Endothelial cell of umbilical vein (primary cell): ENCODE measurements at regions not wholly inside any gene's neighbourhood (a gene's known extent, or its start where the extent isn't known, plus 50 kb on each side); places are given as distances from the start of the nearest gene placed in this dataset.

Source experiments
- BruUV-seq: library from RNA; stranded (reverse); fragments of 400-500 nt; replicated peaks from 2 replicates; lab custom pipeline; 2021; lab: Mats Ljungman, UMichigan
- CTCF ChIA-PET: fragments of 300-600, 350-600 bp; sonication (Branson Sonifier 250); formaldehyde crosslinking; loops from one replicate; lab custom pipeline; 2021; ENCODE audit warnings: antibody characterized with exemption, inconsistent platforms; lab: Charles Lee
- POLR2A ChIA-PET: fragments of 300-600, 350-600 bp; sonication (Branson Sonifier 250); formaldehyde crosslinking; loops from one replicate; lab custom pipeline; 2021; ENCODE audit warnings: antibody characterized with exemption, inconsistent platforms; lab: Charles Lee
- DNase-seq: peaks from one replicate; pipeline ENCODE4 v3.0.0-alpha.2; 2011; ENCODE audit warnings: low read depth, low spot score
- FAIRE-seq: peaks from 2 replicates; lab custom pipeline; 2011; peaks lifted over from hg19 to GRCh38; lab: Jason Lieb, UNC
- H2AFZ ChIP-seq: 2 replicates; pipeline ENCODE4 v1.6.0; 2012; ENCODE audit warnings: low read depth, low read length, control low read depth, inconsistent platforms
- H3K27ac ChIP-seq: 2 replicates; pipeline ENCODE4 v1.5.1; 2011; ENCODE audit warnings: low read depth, mild to moderate bottlenecking, control low read depth, low read length, moderate library complexity; ENCODE audit not compliant: insufficient read depth
- H3K27me3 ChIP-seq, 2 experiments: 2 replicates each; pipeline versions ENCODE4 v1.6.0 to v1.6.1; 2011; ENCODE audit warnings: low read length in 2 of 2, mixed read lengths in 1 of 2; ENCODE audit not compliant: control insufficient read depth in 2 of 2, insufficient read depth in 2 of 2
- H3K36me3 ChIP-seq, 2 experiments: 2 replicates in 1 of 2; 3 replicates in 1 of 2; pipeline ENCODE4 v1.5.1; 2011; ENCODE audit warnings: low read length in 2 of 2, mild to moderate bottlenecking in 1 of 2, moderate library complexity in 1 of 2; ENCODE audit not compliant: control insufficient read depth in 2 of 2, insufficient read depth in 2 of 2; ENCODE audit errors: extremely low read depth in 1 of 2
- H3K4me1 ChIP-seq: 3 replicates; pipeline ENCODE4 v1.5.1; 2011; ENCODE audit warnings: mild to moderate bottlenecking, low read length; ENCODE audit not compliant: control insufficient read depth, insufficient read depth; ENCODE audit errors: extremely low read depth
- H3K4me2 ChIP-seq: 2 replicates; pipeline ENCODE4 v1.6.1; 2011; ENCODE audit warnings: low read length, control low read depth, mixed read lengths; ENCODE audit not compliant: insufficient read depth
- H3K4me3 ChIP-seq, 3 experiments: fragments of 200-600 bp in 1 of 3; sonication (generic), shearing (Covaris generic) in 1 of 3; replicated peaks in 1 of 3; 2 replicates each; pipeline ENCODE4 v1.5.1; 2011 to 2016; ENCODE audit warnings: control low read depth in 3 of 3, low read length in 3 of 3, mild to moderate bottlenecking in 2 of 3, inconsistent platforms in 1 of 3, low read depth in 1 of 3, moderate library complexity in 1 of 3; ENCODE audit not compliant: insufficient read depth in 1 of 3
- H3K79me2 ChIP-seq: 2 replicates; pipeline ENCODE4 v1.6.0; 2012; ENCODE audit warnings: low read length, inconsistent platforms; ENCODE audit not compliant: control insufficient read depth, insufficient read depth
- H3K9ac ChIP-seq: replicated peaks from 2 replicates; pipeline ENCODE3; 2011; ENCODE audit warnings: low read length, control low read depth; ENCODE audit not compliant: insufficient read depth; ENCODE audit errors: extremely low read depth
- H3K9me1 ChIP-seq: replicated peaks from 3 replicates; pipeline ENCODE4 v1.6.0; 2011; ENCODE audit warnings: mild to moderate bottlenecking, low read length; ENCODE audit not compliant: control insufficient read depth, insufficient read depth; ENCODE audit errors: extremely low read depth
- H3K9me3 ChIP-seq: replicated peaks from 2 replicates; pipeline ENCODE4 v1.5.1; 2012; ENCODE audit warnings: low read length, inconsistent platforms; ENCODE audit not compliant: control insufficient read depth, insufficient read depth
- H4K20me1 ChIP-seq: replicated peaks from 2 replicates; pipeline ENCODE3; 2011; ENCODE audit warnings: mild to moderate bottlenecking, low read length; ENCODE audit not compliant: control insufficient read depth, insufficient read depth; ENCODE audit errors: extremely low read depth
- EZH2 ChIP-seq: IDR thresholded peaks from 2 replicates; pipeline ENCODE4 v1.6.1; 2012; ENCODE audit warnings: borderline replicate concordance, low read depth, mild to moderate bottlenecking, moderate library complexity, low read length, inconsistent platforms; ENCODE audit not compliant: severe bottlenecking
- FOS ChIP-seq: IDR thresholded peaks from 2 replicates; pipeline ENCODE4 v1.6.1; 2011; ENCODE audit warnings: mild to moderate bottlenecking, low read length, moderate library complexity, borderline replicate concordance; ENCODE audit not compliant: insufficient read depth
- GATA2 ChIP-seq: IDR thresholded peaks from 2 replicates; pipeline ENCODE4 v1.7.0; 2011; ENCODE audit warnings: low read depth, mild to moderate bottlenecking, moderate library complexity, mixed read lengths, low read length; ENCODE audit not compliant: insufficient read length, insufficient read depth
- JUN ChIP-seq: IDR thresholded peaks from 2 replicates; pipeline ENCODE4 v1.6.1; 2011; ENCODE audit warnings: borderline replicate concordance, low read depth; ENCODE audit not compliant: insufficient read length, insufficient read depth
- MYC ChIP-seq: IDR thresholded peaks from one replicate; pipeline ENCODE4 v1.6.1; 2011; ENCODE audit warnings: mild to moderate bottlenecking, low read depth, low read length
- POLR2A ChIP-seq: IDR thresholded peaks from 2 replicates; pipeline ENCODE4 v1.6.1; 2012; ENCODE audit warnings: low read depth, mild to moderate bottlenecking, control low read depth, low read length
- POLR2AphosphoS5 ChIP-seq: IDR thresholded peaks from 2 replicates; pipeline ENCODE4 v1.6.1; 2012; ENCODE audit warnings: low read depth, mild to moderate bottlenecking, control low read depth, low read length, moderate library complexity; ENCODE audit not compliant: insufficient read depth
- dilution Hi-C: fragments of 300-500 bp; cut with MboI; formaldehyde crosslinking; loops from one replicate; pipeline ENCODE4 v1.15.0; 2019; ENCODE audit warnings: low sequenced_read_pairs; ENCODE audit not compliant: extremely low pct_ligation_motif_present
- intact Hi-C: fragments of 100-400 bp; cut with micrococcal nuclease; formaldehyde crosslinking; loops from one replicate; pipeline ENCODE4 v1.10.0; 2022
- TF ChIP-seq, protein P1 (sequence below), 2 donors: IDR thresholded peaks; 1 replicate in 1 of 2; 2 replicates in 1 of 2; pipeline ENCODE4 v1.5.1; 2011; ENCODE audit warnings: low read length in 2 of 2, mild to moderate bottlenecking in 2 of 2, moderate library complexity in 2 of 2, control low read depth in 1 of 2, inconsistent platforms in 1 of 2, low read depth in 1 of 2; ENCODE audit not compliant: insufficient read depth in 1 of 2; ENCODE audit errors: extremely low read depth in 1 of 2
- TF ChIP-seq, protein P2 (sequence below): IDR thresholded peaks from 2 replicates; pipeline ENCODE4 v1.6.1; 2011; ENCODE audit not compliant: insufficient read depth, insufficient read length

DNA sequence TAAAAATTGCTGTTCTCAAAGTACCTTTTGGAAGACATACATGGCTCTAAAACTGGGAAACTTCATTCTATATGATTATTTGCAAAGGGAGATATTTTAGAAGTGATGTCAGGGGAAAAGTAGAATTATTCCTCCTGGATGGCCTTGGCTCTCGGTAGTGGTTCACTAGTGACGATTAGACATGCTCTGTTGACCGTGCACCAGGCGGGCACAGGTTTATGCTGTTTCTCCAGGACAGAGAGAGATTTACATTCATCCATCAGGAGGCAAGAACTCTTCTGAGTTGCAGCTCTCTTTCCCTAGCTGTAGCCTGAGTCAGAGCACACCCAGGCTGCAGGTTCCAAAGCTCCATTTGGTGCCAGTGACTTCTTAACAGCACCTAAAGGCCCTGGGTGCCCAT lies 184.9 kb upstream of the WDR11 start:
- Histone ChIP-seq H2AFZ (no peak overlapping the region), H3K9me3 (no peaks in the 10 kb centered on the region), H3K4me3 (no peak overlapping the region), H3K9ac (no peak overlapping the region), H4K20me1 (no peaks in the 10 kb centered on the region), H3K9me1 (no peaks in the 10 kb centered on the region), H3K36me3 (no peaks in the 10 kb centered on the region), H3K27me3 (no peaks in the 10 kb centered on the region), H3K27ac (no peak overlapping the region), H3K79me2 (no peaks in the 10 kb centered on the region), H3K4me2 (no peak overlapping the region), H3K4me1 (peaks cover 5% of the 10 kb centered on the region)
- FAIRE-seq: no peak
- dilution Hi-C loops (no loop called here), intact Hi-C loops (no loop called here)
- no TSS peak for BruUV-seq
- ChIA-PET CTCF (interaction anchor here (1.6 to 1.7 kb wide), 2 partner anchors 25 to 31 kb away, joined by 3 read pairs; no protein-coding TSS in a partner anchor), POLR2A (no interaction called here)
- no peak for TF ChIP-seq MYC
- no peak for TF ChIP-seq FOS
- no peak for TF ChIP-seq POLR2A
- no peak for TF ChIP-seq EZH2
- TF ChIP-seq, protein P1, sequence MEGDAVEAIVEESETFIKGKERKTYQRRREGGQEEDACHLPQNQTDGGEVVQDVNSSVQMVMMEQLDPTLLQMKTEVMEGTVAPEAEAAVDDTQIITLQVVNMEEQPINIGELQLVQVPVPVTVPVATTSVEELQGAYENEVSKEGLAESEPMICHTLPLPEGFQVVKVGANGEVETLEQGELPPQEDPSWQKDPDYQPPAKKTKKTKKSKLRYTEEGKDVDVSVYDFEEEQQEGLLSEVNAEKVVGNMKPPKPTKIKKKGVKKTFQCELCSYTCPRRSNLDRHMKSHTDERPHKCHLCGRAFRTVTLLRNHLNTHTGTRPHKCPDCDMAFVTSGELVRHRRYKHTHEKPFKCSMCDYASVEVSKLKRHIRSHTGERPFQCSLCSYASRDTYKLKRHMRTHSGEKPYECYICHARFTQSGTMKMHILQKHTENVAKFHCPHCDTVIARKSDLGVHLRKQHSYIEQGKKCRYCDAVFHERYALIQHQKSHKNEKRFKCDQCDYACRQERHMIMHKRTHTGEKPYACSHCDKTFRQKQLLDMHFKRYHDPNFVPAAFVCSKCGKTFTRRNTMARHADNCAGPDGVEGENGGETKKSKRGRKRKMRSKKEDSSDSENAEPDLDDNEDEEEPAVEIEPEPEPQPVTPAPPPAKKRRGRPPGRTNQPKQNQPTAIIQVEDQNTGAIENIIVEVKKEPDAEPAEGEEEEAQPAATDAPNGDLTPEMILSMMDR (IDR thresholded peaks at IDR 0.05; ENCODE audit: extremely low read depth in 1 of 2, insufficient read depth in 1 of 2, low read depth in 1 of 2, low read length in 2 of 2): no peak
- TF ChIP-seq JUN: no peak
- TF ChIP-seq, protein P2, sequence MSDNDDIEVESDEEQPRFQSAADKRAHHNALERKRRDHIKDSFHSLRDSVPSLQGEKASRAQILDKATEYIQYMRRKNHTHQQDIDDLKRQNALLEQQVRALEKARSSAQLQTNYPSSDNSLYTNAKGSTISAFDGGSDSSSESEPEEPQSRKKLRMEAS: no peak
- no peak for TF ChIP-seq GATA2
- TF ChIP-seq POLR2AphosphoS5: no peak
- DNase-seq: no peak
